GM12878 (cell line): ENCODE measurements at regions not wholly inside any gene's neighbourhood (a gene's known extent, or its start where the extent isn't known, plus 50 kb on each side); places are given as distances from the start of the nearest gene placed in this dataset.

ENCODE experiments used
- ATAC-seq: fragments of 200-7000 bp; cut with Tn5 transposase; 3 replicates; pipeline ENCODE4 v1.9.1; 2020; ENCODE audit warnings: mild to moderate bottlenecking, moderate library complexity
- BruUV-seq: library from RNA; stranded (reverse); fragments of 400-500 nt; replicated peaks from 2 replicates; lab custom pipeline; 2021; lab: Mats Ljungman, UMichigan
- CTCF ChIA-PET: fragments of 300-600 bp; sonication (Branson Sonifier 250); formaldehyde crosslinking; extraction: SDS; loops from one replicate; lab custom pipeline; 2021; ENCODE audit warnings: inconsistent platforms; lab: Yijun Ruan, JAX
- POLR2A ChIA-PET: fragments of 350-600 bp; formaldehyde crosslinking; extraction: SDS; loops from one replicate; lab custom pipeline; 2021; ENCODE audit warnings: inconsistent platforms; lab: Charles Lee
- RAD21 ChIA-PET: fragments of 300-600 bp; sonication (Branson Sonifier 250); formaldehyde crosslinking; loops from one replicate; lab custom pipeline; 2023; ENCODE audit warnings: antibody characterized with exemption; ENCODE audit not compliant: unreplicated experiment; lab: Charles Lee
- SMC1A ChIA-PET: fragments of 300-600 bp; sonication (Branson Sonifier 250); formaldehyde crosslinking; loops from one replicate; lab custom pipeline; 2023; ENCODE audit not compliant: unreplicated experiment, uncharacterized antibody; lab: Charles Lee
- DNase-seq: peaks from one replicate; pipeline ENCODE4 v3.0.0-alpha.2; 2011; ENCODE audit warnings: low read depth, low spot score
- FAIRE-seq: peaks from 3 replicates; lab custom pipeline; 2011; peaks lifted over from hg19 to GRCh38; lab: Jason Lieb, UNC
- H2AFZ ChIP-seq: 2 replicates; pipeline ENCODE4 v1.6.0; 2011; ENCODE audit warnings: low read depth, low read length, control low read depth; ENCODE audit not compliant: control insufficient read depth
- H3K27ac ChIP-seq: 2 replicates; pipeline ENCODE4 v1.5.1; 2011; ENCODE audit warnings: control low read depth; ENCODE audit not compliant: control insufficient read depth, insufficient read depth
- H3K27me3 ChIP-seq, 2 experiments: replicated peaks in 1 of 2; 2 replicates each; pipeline versions ENCODE4 v1.6.0 to v1.6.1; 2011; ENCODE audit warnings: low read length in 1 of 2; ENCODE audit not compliant: control insufficient read depth in 2 of 2, insufficient read depth in 2 of 2
- H3K36me3 ChIP-seq, 2 experiments: 2 replicates each; pipeline ENCODE4 v1.5.1; 2011; ENCODE audit warnings: low read length in 1 of 2; ENCODE audit not compliant: control insufficient read depth in 2 of 2, insufficient read depth in 2 of 2
- H3K4me1 ChIP-seq: 2 replicates; pipeline ENCODE4 v1.6.1; 2011; ENCODE audit warnings: mild to moderate bottlenecking, low read length, moderate library complexity, mixed read lengths; ENCODE audit not compliant: control insufficient read depth, insufficient read depth
- H3K4me2 ChIP-seq: 2 replicates; pipeline ENCODE4 v1.6.0; 2011; ENCODE audit warnings: control low read depth; ENCODE audit not compliant: control insufficient read depth, insufficient read depth
- H3K4me3 ChIP-seq: fragments of 200-600 bp; sonication (generic); 2 replicates; pipeline ENCODE4 v1.5.1; 2016
- H3K79me2 ChIP-seq: 2 replicates; pipeline ENCODE4 v1.6.0; 2011; ENCODE audit warnings: low read length; ENCODE audit not compliant: control insufficient read depth, insufficient read depth
- H3K9ac ChIP-seq: 2 replicates; pipeline ENCODE4 v1.8.0; 2011; ENCODE audit warnings: low read length, control low read depth, mixed read lengths; ENCODE audit not compliant: control insufficient read depth, insufficient read depth
- H3K9me3 ChIP-seq: replicated peaks from 3 replicates; pipeline ENCODE4 v1.5.1; 2011; ENCODE audit warnings: mild to moderate bottlenecking, low read length; ENCODE audit not compliant: control insufficient read depth, insufficient read depth
- H4K20me1 ChIP-seq: 2 replicates; pipeline ENCODE4 v1.6.0; 2011; ENCODE audit not compliant: control insufficient read depth, insufficient read depth
- CHD2 ChIP-seq: IDR thresholded peaks from 2 replicates; pipeline ENCODE4 v1.6.1; 2011; ENCODE audit warnings: low read depth, low read length, improper control_type of control experiment, borderline replicate concordance
- EED ChIP-seq: sonication (generic); IDR thresholded peaks from 2 replicates; pipeline ENCODE4 v1.6.1; 2016; ENCODE audit warnings: antibody characterized with exemption, low read depth
- KLF5 ChIP-seq: fragments of 450-650 bp; IDR thresholded peaks from 2 replicates; pipeline ENCODE4 v1.6.1; 2014; ENCODE audit warnings: mild to moderate bottlenecking; ENCODE audit not compliant: partially characterized antibody
- POLR2AphosphoS5 ChIP-seq: IDR thresholded peaks from 2 replicates; pipeline ENCODE4 v1.6.1; 2011; ENCODE audit warnings: mild to moderate bottlenecking, low read length, inconsistent platforms
- WRNIP1 ChIP-seq: IDR thresholded peaks from 2 replicates; pipeline ENCODE4 v1.6.1; 2011; ENCODE audit warnings: low read depth, low read length, improper control_type of control experiment, borderline replicate concordance
- ZBED1 ChIP-seq: IDR thresholded peaks from 2 replicates; pipeline ENCODE4 v1.6.1; 2016; ENCODE audit warnings: borderline replicate concordance
- ZSCAN29 ChIP-seq: fragments of 450-650 bp; IDR thresholded peaks from 2 replicates; pipeline ENCODE4 v1.6.1; 2017; ENCODE audit warnings: mild to moderate bottlenecking, moderate library complexity
- WGBS: methylation state at CpG from one replicate; pipeline ENCODE4 v1.1.6; 2016; ENCODE audit warnings: low lambda C conversion rate; ENCODE audit not compliant: insufficient replicate concordance, insufficient coverage; ENCODE audit errors: missing lambda C conversion rate; 5-methylcytosine and 5-hydroxymethylcytosine counted together
- in situ Hi-C: fragments of 300-500 bp; cut with MboI; formaldehyde crosslinking; loops from 9 replicates; pipeline ENCODE4 v1.14.3; 2018; ENCODE audit warnings: mixed read lengths
- intact Hi-C: fragments of 100-400 bp; cut with micrococcal nuclease; formaldehyde crosslinking; loops from one replicate; pipeline ENCODE4 v1.14.2; 2022; ENCODE audit not compliant: unreplicated experiment
- TF ChIP-seq, protein P1 (sequence below): fragments of 450-650 bp; formaldehyde crosslinking; IDR thresholded peaks from 2 replicates; pipeline ENCODE4 v1.5.0; 2022; ENCODE audit warnings: mild to moderate bottlenecking, missing genetic modification characterization
- TF ChIP-seq, protein P2 (sequence below): fragments of 450-650 bp; IDR thresholded peaks from 2 replicates; pipeline ENCODE4 v1.6.1; 2017; ENCODE audit warnings: mild to moderate bottlenecking
- TF ChIP-seq, protein P3 (sequence below): fragments of 450-650 bp; IDR thresholded peaks from 2 replicates; pipeline ENCODE4 v1.6.1; 2016; ENCODE audit warnings: mild to moderate bottlenecking, moderate library complexity, borderline replicate concordance

DNA sequence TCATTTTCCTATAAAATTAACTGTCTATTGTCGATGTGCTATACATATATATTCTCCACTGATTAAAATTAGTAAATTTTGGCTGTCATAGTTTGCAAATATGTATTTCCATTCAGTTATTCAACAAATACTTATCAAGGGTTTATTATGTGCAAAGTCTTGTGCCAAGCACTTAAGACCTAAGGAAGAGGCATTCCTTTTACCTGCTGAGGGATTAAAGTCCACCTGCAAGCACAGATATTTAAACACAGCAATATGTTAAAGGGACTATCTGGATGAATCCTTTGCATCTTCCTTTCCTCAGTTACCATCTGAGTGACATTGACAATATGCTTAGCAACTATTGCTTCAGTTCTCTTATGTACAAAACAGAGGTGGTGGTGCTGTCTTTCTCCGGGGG is 89.3 kb downstream of the LIG4 start (continued):
- TF ChIP-seq WRNIP1 (no peak), ZSCAN29 (no peak), POLR2AphosphoS5 (no peak), KLF5 (no peak)
- TF ChIP-seq, protein P1, sequence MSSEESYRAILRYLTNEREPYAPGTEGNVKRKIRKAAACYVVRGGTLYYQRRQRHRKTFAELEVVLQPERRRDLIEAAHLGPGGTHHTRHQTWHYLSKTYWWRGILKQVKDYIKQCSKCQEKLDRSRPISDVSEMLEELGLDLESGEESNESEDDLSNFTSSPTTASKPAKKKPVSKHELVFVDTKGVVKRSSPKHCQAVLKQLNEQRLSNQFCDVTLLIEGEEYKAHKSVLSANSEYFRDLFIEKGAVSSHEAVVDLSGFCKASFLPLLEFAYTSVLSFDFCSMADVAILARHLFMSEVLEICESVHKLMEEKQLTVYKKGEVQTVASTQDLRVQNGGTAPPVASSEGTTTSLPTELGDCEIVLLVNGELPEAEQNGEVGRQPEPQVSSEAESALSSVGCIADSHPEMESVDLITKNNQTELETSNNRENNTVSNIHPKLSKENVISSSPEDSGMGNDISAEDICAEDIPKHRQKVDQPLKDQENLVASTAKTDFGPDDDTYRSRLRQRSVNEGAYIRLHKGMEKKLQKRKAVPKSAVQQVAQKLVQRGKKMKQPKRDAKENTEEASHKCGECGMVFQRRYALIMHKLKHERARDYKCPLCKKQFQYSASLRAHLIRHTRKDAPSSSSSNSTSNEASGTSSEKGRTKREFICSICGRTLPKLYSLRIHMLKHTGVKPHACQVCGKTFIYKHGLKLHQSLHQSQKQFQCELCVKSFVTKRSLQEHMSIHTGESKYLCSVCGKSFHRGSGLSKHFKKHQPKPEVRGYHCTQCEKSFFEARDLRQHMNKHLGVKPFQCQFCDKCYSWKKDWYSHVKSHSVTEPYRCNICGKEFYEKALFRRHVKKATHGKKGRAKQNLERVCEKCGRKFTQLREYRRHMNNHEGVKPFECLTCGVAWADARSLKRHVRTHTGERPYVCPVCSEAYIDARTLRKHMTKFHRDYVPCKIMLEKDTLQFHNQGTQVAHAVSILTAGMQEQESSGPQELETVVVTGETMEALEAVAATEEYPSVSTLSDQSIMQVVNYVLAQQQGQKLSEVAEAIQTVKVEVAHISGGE = no peak
- TF ChIP-seq, protein P2, sequence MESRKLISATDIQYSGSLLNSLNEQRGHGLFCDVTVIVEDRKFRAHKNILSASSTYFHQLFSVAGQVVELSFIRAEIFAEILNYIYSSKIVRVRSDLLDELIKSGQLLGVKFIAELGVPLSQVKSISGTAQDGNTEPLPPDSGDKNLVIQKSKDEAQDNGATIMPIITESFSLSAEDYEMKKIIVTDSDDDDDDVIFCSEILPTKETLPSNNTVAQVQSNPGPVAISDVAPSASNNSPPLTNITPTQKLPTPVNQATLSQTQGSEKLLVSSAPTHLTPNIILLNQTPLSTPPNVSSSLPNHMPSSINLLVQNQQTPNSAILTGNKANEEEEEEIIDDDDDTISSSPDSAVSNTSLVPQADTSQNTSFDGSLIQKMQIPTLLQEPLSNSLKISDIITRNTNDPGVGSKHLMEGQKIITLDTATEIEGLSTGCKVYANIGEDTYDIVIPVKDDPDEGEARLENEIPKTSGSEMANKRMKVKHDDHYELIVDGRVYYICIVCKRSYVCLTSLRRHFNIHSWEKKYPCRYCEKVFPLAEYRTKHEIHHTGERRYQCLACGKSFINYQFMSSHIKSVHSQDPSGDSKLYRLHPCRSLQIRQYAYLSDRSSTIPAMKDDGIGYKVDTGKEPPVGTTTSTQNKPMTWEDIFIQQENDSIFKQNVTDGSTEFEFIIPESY = no peak
- TF ChIP-seq, all 136 proteins: peak for 0

DNA sequence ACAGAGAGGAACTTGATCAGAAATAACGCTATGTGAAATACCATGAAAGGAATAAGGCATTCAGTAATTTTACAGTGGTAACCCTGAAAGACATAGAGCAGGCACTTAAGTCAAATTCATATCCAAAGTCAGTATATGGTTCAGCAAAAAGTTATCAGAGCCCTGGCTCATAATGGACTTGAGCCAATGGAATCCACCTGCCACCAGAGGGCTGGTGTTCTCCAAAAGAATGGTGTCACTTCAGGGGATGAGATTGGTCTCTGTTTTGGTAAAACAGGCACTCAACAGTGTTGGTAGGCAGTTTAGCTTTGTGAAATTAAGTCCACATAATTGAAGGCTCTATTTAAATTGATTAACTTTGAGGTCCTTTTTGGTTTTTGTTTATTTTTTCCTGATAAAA is 93.9 kb downstream of the LIG4 start:
- ChIA-PET RAD21 (no interaction called here), POLR2A (no interaction called here), CTCF (no interaction called here), SMC1A (no interaction called here)
- H3K9me3 ChIP-seq = no peaks in the 10 kb centered on the region
- no peaks in the 10 kb centered on the region; a peak in 1 of 4 replicates for H3K27me3 ChIP-seq
- H4K20me1 ChIP-seq = no peaks in the 10 kb centered on the region
- H3K9ac ChIP-seq = no peak overlapping the region
- BruUV-seq = no TSS peak
- DNase-seq = no peak
- WGBS = 0% methylated on average over 1 of the region's 1 CpG
- in situ Hi-C loops = no loop called here
- intact Hi-C loops = no loop called here
- FAIRE-seq = no peak
- no peak overlapping the region for H3K4me3 ChIP-seq
- no peak overlapping the region for H2AFZ ChIP-seq
- no peaks in the 10 kb centered on the region for H3K4me1 ChIP-seq
- H3K79me2 ChIP-seq = no peaks in the 10 kb centered on the region
- H3K36me3 ChIP-seq = no peaks in the 10 kb centered on the region
- H3K27ac ChIP-seq = no peak overlapping the region
- H3K4me2 ChIP-seq = no peak overlapping the region
- ATAC-seq = no peak
- no peak for TF ChIP-seq ZBED1
- TF ChIP-seq EED = no peak
- TF ChIP-seq, protein P3, sequence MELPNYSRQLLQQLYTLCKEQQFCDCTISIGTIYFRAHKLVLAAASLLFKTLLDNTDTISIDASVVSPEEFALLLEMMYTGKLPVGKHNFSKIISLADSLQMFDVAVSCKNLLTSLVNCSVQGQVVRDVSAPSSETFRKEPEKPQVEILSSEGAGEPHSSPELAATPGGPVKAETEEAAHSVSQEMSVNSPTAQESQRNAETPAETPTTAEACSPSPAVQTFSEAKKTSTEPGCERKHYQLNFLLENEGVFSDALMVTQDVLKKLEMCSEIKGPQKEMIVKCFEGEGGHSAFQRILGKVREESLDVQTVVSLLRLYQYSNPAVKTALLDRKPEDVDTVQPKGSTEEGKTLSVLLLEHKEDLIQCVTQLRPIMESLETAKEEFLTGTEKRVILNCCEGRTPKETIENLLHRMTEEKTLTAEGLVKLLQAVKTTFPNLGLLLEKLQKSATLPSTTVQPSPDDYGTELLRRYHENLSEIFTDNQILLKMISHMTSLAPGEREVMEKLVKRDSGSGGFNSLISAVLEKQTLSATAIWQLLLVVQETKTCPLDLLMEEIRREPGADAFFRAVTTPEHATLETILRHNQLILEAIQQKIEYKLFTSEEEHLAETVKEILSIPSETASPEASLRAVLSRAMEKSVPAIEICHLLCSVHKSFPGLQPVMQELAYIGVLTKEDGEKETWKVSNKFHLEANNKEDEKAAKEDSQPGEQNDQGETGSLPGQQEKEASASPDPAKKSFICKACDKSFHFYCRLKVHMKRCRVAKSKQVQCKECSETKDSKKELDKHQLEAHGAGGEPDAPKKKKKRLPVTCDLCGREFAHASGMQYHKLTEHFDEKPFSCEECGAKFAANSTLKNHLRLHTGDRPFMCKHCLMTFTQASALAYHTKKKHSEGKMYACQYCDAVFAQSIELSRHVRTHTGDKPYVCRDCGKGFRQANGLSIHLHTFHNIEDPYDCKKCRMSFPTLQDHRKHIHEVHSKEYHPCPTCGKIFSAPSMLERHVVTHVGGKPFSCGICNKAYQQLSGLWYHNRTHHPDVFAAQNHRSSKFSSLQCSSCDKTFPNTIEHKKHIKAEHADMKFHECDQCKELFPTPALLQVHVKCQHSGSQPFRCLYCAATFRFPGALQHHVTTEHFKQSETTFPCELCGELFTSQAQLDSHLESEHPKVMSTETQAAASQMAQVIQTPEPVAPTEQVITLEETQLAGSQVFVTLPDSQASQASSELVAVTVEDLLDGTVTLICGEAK = no peak
- TF ChIP-seq CHD2 = no peak
